H54 (cell line): ENCODE measurements at regions not wholly inside any gene's neighbourhood (a gene's known extent, or its start where the extent isn't known, plus 50 kb on each side); places are given as distances from the start of the nearest gene placed in this dataset.
"Not testable (repeated sequence)": the region's sequence is repeated elsewhere in the genome, so short reads cannot be mapped to it uniquely, and the experiment has no call there.

Experiments
- DNase-seq: peaks from one replicate; pipeline ENCODE4 v3.0.0; 2011; ENCODE audit warnings: low spot score, mixed read lengths; ENCODE audit not compliant: insufficient read length
- FAIRE-seq: peaks from 3 replicates; lab custom pipeline; 2011; peaks lifted over from hg19 to GRCh38; lab: Jason Lieb, UNC
- POLR2A ChIP-seq: IDR thresholded peaks from 2 replicates; pipeline ENCODE4 v1.6.1; 2011; ENCODE audit warnings: low read depth, mild to moderate bottlenecking, low read length

GRCh38 chr2:121144111-121144510, 140.9 kb downstream of the TFCP2L1 start:
- TF ChIP-seq POLR2A, result no peak
- DNase-seq, result no peak
- no peak for FAIRE-seq

GRCh38 chr2:121146630-121147029, 138.4 kb downstream of the TFCP2L1 start:
- no peak for TF ChIP-seq POLR2A
- no peak for FAIRE-seq
- DNase-seq, result no peak

- no peak for TF ChIP-seq POLR2A
- FAIRE-seq (no peak), DNase-seq (no peak)
Measured at GRCh38 chr2:121147766-121148165, 137.2 kb downstream of the TFCP2L1 start.

GRCh38 chr2:121148481-121148880, 136.5 kb downstream of the TFCP2L1 start:
- FAIRE-seq (no peak), DNase-seq (no peak)
- TF ChIP-seq POLR2A, result no peak

GRCh38 chr2:121149384-121149783, 135.6 kb downstream of the TFCP2L1 start:
- TF ChIP-seq POLR2A, result no peak
- DNase-seq (no peak), FAIRE-seq (no peak)

GRCh38 chr2:121150126-121150525, 134.9 kb downstream of the TFCP2L1 start:
- no peak for TF ChIP-seq POLR2A
- DNase-seq (no peak), FAIRE-seq (no peak)

- no peak for DNase-seq
- FAIRE-seq, result no peak
- no peak for TF ChIP-seq POLR2A
Measured at GRCh38 chr2:121150713-121151112, 134.3 kb downstream of the TFCP2L1 start.

- DNase-seq, result no peak
- FAIRE-seq, result no peak
- TF ChIP-seq POLR2A, result no peak
Measured at GRCh38 chr2:121151311-121152109, 133.5 kb downstream of the TFCP2L1 start.

GRCh38 chr2:121152861-121153260, 132.1 kb downstream of the TFCP2L1 start:
- FAIRE-seq, result no peak
- TF ChIP-seq POLR2A, result no peak
- DNase-seq, result no peak

GRCh38 chr2:121153516-121153915, 131.5 kb downstream of the TFCP2L1 start:
- DNase-seq (no peak), FAIRE-seq (no peak)
- TF ChIP-seq POLR2A, result no peak

- no peak for FAIRE-seq
- no peak for DNase-seq
- no peak for TF ChIP-seq POLR2A
Measured at GRCh38 chr2:121155502-121156056, 129.4 kb downstream of the TFCP2L1 start.

- DNase-seq, FAIRE-seq: not testable (repeated sequence)
Measured at GRCh38 chr2:121157481-121157880, 127.5 kb downstream of the TFCP2L1 start.

- no peak for FAIRE-seq
- DNase-seq, result no peak
- TF ChIP-seq POLR2A, result no peak
Measured at GRCh38 chr2:121159291-121160071, 125.5 kb downstream of the TFCP2L1 start.

- FAIRE-seq (no peak), DNase-seq (no peak)
- TF ChIP-seq POLR2A, result no peak
Measured at GRCh38 chr2:121160366-121160765, 124.6 kb downstream of the TFCP2L1 start.
